SIG-M5 (cell line): ENCODE measurements at regions not wholly inside any gene's neighbourhood (a gene's known extent, or its start where the extent isn't known, plus 50 kb on each side); places are given as distances from the start of the nearest gene placed in this dataset.
"Not testable (repeated sequence)": the region's sequence is repeated elsewhere in the genome, so short reads cannot be mapped to it uniquely, and the experiment has no call there.

Source experiments
- DNase-seq: peaks from one replicate; lab custom pipeline; 2025; lab: John Stamatoyannopoulos, UW

- DNase-seq = no peak
Measured at GRCh38 chr7:112937651-112938415, 147.6 kb upstream of the TMEM168 start.

GRCh38 chr7:112933598-112933997, 143.4 kb upstream of the TMEM168 start:
- DNase-seq = no peak

GRCh38 chr7:112930787-112931186, 140.6 kb upstream of the TMEM168 start:
- peak; percentile 44 for DNase-seq

- DNase-seq = no peak
Measured at GRCh38 chr7:112929421-112929820, 139.2 kb upstream of the TMEM168 start.

GRCh38 chr7:112926018-112926417, 135.8 kb upstream of the TMEM168 start:
- DNase-seq = no peak

GRCh38 chr7:112922546-112922945, 132.4 kb upstream of the TMEM168 start:
- DNase-seq = not testable (repeated sequence)

GRCh38 chr7:112916431-112916830, 126.2 kb upstream of the TMEM168 start:
- not testable (repeated sequence) for DNase-seq

GRCh38 chr7:112908086-112908485, 117.9 kb upstream of the TMEM168 start:
- DNase-seq = no peak

- DNase-seq = no peak
Measured at GRCh38 chr7:112907658-112908057, 117.5 kb upstream of the TMEM168 start.

- DNase-seq = no peak
Measured at GRCh38 chr7:112905950-112906349, 115.8 kb upstream of the TMEM168 start.

- no peak for DNase-seq
Measured at GRCh38 chr7:112905413-112905812, 115.2 kb upstream of the TMEM168 start.

GRCh38 chr7:112898432-112899290, 108.5 kb upstream of the TMEM168 start:
- no peak for DNase-seq

- DNase-seq = no peak
Measured at GRCh38 chr7:112897839-112898431, 107.7 kb upstream of the TMEM168 start.

GRCh38 chr7:112896026-112896601, 105.9 kb upstream of the TMEM168 start:
- no peak for DNase-seq

- no peak for DNase-seq
Measured at GRCh38 chr7:112892263-112892662, 102.1 kb upstream of the TMEM168 start.

GRCh38 chr7:112891698-112892097, 101.5 kb upstream of the TMEM168 start:
- no peak for DNase-seq

- no peak for DNase-seq
Measured at GRCh38 chr7:112889834-112890438, 99.7 kb upstream of the TMEM168 start.

GRCh38 chr7:112889268-112889667, 99.1 kb upstream of the TMEM168 start:
- no peak for DNase-seq

GRCh38 chr7:112888781-112889180, 98.6 kb upstream of the TMEM168 start:
- no peak for DNase-seq

- DNase-seq = no peak
Measured at GRCh38 chr7:112887976-112888375, 97.8 kb upstream of the TMEM168 start.

- DNase-seq = no peak
Measured at GRCh38 chr7:112887337-112887736, 97.1 kb upstream of the TMEM168 start.

- no peak for DNase-seq
Measured at GRCh38 chr7:112886208-112886607, 96.0 kb upstream of the TMEM168 start.
